ENCODE measurements at regions not wholly inside any gene's neighbourhood (a gene's known extent, or its start where the extent isn't known, plus 50 kb on each side); places are given as distances from the start of the nearest gene placed in this dataset.

DNA sequence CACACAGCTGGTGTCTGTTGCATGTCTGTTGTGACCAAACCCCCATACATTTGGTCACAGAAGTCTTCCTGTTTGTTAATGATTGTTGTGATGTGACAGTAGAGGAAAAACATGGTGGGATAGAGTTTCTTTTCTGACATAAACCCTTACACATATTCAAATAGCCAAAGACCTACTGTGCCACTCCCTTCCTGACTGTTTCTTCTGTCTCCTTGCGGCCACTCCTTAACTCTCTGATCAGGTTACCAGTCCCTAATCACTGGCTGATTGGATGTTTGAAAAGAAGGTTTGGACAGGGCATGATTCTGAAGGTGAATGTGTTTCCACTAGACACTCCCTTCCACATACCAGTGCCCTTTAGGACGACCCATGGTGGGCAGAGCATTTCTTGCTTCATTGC is 101.2 kb downstream of the SCP2D1 start:
- no peak for DNase-seq
- Mint-ChIP-seq H3K27me3 (no peaks in the 10 kb centered on the region), H3K4me3 (no peak overlapping the region), H3K27ac (no peak overlapping the region), H3K4me1 (no peaks in the 10 kb centered on the region), H3K9me3 (no peaks in the 10 kb centered on the region), H3K36me3 (ENCODE audit: low read depth) (no peaks in the 10 kb centered on the region)
- ChIA-PET CTCF (no interaction called here), POLR2A (no interaction called here)
- intact Hi-C loops (cut with micrococcal nuclease) = loop anchor here (5.0 kb wide), 1 partner anchor 73 kb away; no protein-coding TSS in a partner anchor
- no peak for ATAC-seq (ENCODE audit: low read depth)
- TF ChIP-seq, protein P1, sequence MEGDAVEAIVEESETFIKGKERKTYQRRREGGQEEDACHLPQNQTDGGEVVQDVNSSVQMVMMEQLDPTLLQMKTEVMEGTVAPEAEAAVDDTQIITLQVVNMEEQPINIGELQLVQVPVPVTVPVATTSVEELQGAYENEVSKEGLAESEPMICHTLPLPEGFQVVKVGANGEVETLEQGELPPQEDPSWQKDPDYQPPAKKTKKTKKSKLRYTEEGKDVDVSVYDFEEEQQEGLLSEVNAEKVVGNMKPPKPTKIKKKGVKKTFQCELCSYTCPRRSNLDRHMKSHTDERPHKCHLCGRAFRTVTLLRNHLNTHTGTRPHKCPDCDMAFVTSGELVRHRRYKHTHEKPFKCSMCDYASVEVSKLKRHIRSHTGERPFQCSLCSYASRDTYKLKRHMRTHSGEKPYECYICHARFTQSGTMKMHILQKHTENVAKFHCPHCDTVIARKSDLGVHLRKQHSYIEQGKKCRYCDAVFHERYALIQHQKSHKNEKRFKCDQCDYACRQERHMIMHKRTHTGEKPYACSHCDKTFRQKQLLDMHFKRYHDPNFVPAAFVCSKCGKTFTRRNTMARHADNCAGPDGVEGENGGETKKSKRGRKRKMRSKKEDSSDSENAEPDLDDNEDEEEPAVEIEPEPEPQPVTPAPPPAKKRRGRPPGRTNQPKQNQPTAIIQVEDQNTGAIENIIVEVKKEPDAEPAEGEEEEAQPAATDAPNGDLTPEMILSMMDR (IDR thresholded peaks at IDR 0.05) = no peak

DNA sequence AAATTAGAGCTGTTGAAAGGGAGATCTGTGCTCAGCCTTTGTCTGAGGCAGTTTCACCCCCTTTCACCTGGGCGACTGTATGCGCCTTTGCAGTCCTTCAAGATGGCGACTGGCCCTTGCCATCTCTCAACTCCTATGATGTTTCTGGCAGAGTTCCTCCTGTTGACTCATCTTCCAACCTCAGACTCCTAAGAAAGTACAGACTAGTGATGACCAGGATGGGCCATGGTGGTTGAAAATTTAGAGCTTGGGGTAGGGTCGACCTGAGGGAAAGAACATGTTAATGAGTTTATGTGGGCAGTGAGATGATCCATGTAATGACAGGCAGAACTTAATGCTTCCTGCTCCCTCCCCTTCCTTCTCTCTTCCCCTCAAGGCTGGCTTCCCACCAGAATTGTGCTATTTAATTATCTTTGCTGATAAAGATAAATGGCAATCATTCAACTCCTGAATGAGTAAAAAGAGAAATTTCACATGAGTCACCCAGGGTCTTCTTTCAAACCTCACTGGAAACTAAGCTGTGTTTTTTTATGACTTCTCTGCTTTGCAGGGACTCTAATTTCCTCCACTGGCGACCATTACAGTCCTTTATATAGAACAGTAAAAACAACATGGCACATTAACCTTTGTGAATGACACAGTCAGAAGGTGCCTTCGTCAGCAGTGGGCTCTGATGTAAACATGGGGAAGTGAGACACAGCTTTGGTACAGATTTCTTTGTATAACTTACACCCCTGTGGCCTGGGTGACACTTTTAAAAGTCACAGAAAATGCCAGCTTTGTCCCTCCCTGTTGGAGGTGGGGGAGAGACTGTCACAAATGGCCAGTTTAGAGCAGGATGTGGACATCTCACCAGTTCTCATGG is 103.5 kb downstream of the SCP2D1 start:
- intact Hi-C loops (cut with micrococcal nuclease) = no loop called here
- no peak for ATAC-seq (ENCODE audit: low read depth)
- CTCF ChIA-PET = no interaction called here

DNA sequence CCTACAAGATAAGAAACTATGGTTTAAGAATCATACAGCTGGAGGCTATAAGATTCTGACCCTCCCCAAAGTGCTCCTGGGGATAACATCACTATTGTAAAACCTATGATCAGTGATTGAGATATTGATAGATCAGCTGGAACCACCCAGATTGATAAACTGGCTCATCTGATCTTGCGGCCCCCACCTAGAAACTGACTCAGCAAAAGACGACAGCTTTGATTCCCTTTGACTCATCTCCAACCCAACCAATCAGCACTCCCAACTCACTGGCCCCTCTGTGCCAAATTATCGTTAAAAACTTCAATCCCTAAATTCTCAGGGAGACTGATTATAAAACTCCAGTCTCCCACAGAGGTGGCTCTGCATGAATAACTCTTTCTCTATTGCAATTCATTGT is 106.4 kb downstream of the SCP2D1 start:
- ATAC-seq (ENCODE audit: low read depth) (no peak), DNase-seq (no peak)
- Mint-ChIP-seq H3K4me1 (no peaks in the 10 kb centered on the region), H3K4me3 (no peak overlapping the region), H3K36me3 (ENCODE audit: low read depth) (no peaks in the 10 kb centered on the region), H3K27me3 (peaks cover 3% of the 10 kb centered on the region), H3K27ac (no peak overlapping the region), H3K9me3 (peaks cover 3% of the 10 kb centered on the region)
- TF ChIP-seq, protein P1 (IDR thresholded peaks at IDR 0.05) = no peak
- ChIA-PET POLR2A (no interaction called here), CTCF (no interaction called here)
- intact Hi-C loops (cut with micrococcal nuclease) = no loop called here

More for the DNA sequence above, 103.5 kb downstream of the SCP2D1 start:
- DNase-seq = no peak
- Mint-ChIP-seq H3K4me3 (no peak overlapping the region), H3K36me3 (ENCODE audit: low read depth) (no peaks in the 10 kb centered on the region), H3K27ac (no peak overlapping the region), H3K4me1 (no peaks in the 10 kb centered on the region), H3K27me3 (no peaks in the 10 kb centered on the region), H3K9me3 (no peaks in the 10 kb centered on the region)
- TF ChIP-seq, protein P1 (IDR thresholded peaks at IDR 0.05) = no peak
- POLR2A ChIA-PET = no interaction called here

DNA sequence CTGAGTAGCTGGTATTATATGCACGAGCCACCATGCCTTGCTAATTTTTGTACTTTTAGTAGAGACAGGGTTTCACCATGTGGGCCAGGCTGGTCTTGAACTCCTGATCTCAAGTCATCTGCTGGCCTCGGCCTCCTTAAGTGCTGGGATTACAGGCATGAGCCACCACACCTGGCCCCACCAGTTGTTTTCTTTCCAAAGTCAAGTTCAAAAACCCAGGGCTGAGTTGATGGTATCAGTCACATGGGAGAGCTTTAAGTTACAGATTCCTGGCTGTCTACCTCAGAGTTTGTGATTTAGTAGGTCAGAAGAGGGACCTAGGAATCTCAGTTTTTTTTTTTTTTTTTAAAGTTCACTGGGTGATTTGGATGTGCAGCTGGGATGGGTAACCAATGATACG is 107.7 kb downstream of the SCP2D1 start:
- Mint-ChIP-seq H3K4me3 (no peak overlapping the region), H3K4me1 (no peaks in the 10 kb centered on the region), H3K36me3 (ENCODE audit: low read depth) (no peaks in the 10 kb centered on the region), H3K9me3 (peaks cover 3% of the 10 kb centered on the region), H3K27ac (no peak overlapping the region), H3K27me3 (peaks cover 3% of the 10 kb centered on the region)
- POLR2A ChIA-PET = no interaction called here
- CTCF ChIA-PET = no interaction called here
- ATAC-seq (ENCODE audit: low read depth) (no peak), DNase-seq (no peak)
- TF ChIP-seq, protein P1 (IDR thresholded peaks at IDR 0.05) = no peak
- intact Hi-C loops (cut with micrococcal nuclease) = no loop called here

DNA sequence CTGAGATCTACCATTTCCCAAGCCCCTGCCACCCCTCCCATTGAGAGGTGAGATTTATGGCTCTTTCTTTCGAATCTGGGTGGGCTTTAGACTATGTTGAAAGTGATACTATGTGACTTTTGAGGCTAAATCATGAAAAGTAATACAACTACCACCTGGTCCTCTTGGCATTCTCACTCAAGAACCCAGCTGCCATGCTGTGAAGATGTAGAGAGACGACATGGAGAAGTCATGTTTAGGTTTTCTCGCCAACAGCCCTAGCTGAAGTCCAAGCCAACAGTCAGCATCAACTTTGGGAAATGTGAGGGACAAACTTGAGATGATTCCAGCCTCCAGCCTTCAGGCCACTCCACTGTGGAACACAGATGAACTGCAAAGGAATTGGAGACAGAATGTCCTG is 108.7 kb downstream of the SCP2D1 start:
- no peak for ATAC-seq (ENCODE audit: low read depth)
- no peaks in the 10 kb centered on the region for H3K36me3 Mint-ChIP-seq (ENCODE audit: low read depth)
- H3K4me1 Mint-ChIP-seq = no peaks in the 10 kb centered on the region
- H3K4me3 Mint-ChIP-seq = no peak overlapping the region
- TF ChIP-seq, protein P1 (IDR thresholded peaks at IDR 0.05) = no peak
- intact Hi-C loops (cut with micrococcal nuclease) = no loop called here
- no peak overlapping the region for H3K27ac Mint-ChIP-seq
- peaks cover 3% of the 10 kb centered on the region for H3K9me3 Mint-ChIP-seq
- POLR2A ChIA-PET = no interaction called here
- no peak for DNase-seq
- CTCF ChIA-PET = no interaction called here
- peaks cover 3% of the 10 kb centered on the region for H3K27me3 Mint-ChIP-seq
